Choroid plexus epithelial cell (primary cell): ENCODE measurements at regions not wholly inside any gene's neighbourhood (a gene's known extent, or its start where the extent isn't known, plus 50 kb on each side); places are given as distances from the start of the nearest gene placed in this dataset.

Experiments used
- DNase-seq: peaks from one replicate; pipeline ENCODE4 v3.0.0-alpha.2; 2010; ENCODE audit warnings: low read depth
- H3K4me3 ChIP-seq: 2 replicates; pipeline ENCODE4 v1.5.1; 2011; ENCODE audit warnings: low read depth, mild to moderate bottlenecking, control low read depth, low read length, moderate library complexity
- CTCF ChIP-seq: conservative IDR thresholded peaks from 2 replicates; pipeline ENCODE4 v1.5.1; 2011; ENCODE audit warnings: low read depth, mild to moderate bottlenecking, control low read depth, inconsistent platforms, low read length, moderate library complexity

GRCh38 chr16:74033441-74033995, 263.1 kb upstream of the PSMD7 start:
- DNase-seq: no peak
- H3K4me3 ChIP-seq: no peak overlapping the region
- no peak for TF ChIP-seq CTCF

GRCh38 chr16:74031551-74031950, 265.1 kb upstream of the PSMD7 start:
- no peak overlapping the region for H3K4me3 ChIP-seq
- TF ChIP-seq CTCF: no peak
- no peak for DNase-seq

DNA sequence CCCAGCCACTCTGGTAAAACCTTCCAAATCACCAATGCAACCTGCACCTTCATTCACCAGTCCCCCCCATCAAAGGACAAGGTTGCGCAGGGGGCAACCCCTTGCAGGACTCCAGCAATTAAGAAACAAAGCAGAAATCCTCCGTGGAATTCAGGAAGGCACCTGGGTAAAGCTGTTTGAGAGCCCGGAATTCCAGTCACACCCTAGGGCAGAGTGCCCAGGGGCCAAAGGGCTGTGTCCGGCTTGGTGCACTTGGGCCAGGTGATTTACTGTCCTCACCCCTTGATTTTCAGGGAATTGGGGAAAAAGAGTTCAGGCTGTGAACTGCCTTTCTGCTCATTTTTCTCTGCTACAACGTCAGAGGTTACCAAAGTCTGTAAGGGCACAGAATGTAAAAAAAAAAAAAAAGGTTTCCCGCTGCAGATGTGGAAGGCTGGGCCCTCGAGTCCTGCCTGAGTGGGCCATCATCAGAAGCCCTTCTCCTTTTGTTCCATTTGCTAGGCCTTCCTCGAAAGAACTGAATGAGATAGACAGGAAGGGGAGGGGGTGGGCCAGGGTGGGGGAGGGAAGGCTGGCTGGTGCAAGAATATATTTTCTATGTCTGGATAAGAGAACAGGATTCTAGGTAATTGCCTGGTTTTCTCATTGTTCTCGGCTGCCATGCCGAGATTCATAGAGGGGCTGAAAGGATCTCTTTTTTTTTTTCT, 266.5 kb upstream of the PSMD7 start:
- no peak overlapping the region for H3K4me3 ChIP-seq
- no peak for DNase-seq
- no peak for TF ChIP-seq CTCF

DNA sequence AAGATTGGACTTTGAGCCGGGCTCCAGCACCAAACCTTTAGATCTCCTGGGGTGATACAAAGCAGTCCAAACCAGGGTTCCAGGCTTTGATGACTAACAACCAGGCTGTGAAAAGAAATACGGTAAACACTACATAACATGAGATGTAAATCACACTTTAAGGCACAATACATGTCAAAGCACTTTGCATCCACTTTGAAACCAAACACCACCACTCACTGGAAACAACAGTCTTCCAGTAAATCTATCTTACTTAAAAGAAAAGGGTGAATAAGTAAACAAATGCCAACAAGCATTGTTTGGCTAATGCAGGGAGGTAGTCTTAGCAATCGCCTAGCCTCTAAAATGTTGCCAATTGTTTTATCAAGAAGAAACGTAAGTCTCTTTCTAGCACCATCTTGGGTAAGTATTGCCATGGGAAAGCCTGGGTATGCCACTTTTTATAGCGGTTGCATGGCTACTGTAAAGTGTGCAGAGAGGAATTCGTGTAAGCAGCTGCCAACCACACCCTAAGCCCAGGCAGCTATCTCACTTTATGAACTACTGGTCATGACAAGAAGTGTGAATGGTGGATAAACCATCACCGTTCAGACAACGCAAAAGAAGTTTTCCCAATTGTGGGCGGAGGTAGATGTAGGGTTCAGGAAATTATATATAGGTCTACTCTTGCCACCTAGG, 267.4 kb upstream of the PSMD7 start:
- no peak overlapping the region for H3K4me3 ChIP-seq
- TF ChIP-seq CTCF: no peak
- no peak for DNase-seq

DNA sequence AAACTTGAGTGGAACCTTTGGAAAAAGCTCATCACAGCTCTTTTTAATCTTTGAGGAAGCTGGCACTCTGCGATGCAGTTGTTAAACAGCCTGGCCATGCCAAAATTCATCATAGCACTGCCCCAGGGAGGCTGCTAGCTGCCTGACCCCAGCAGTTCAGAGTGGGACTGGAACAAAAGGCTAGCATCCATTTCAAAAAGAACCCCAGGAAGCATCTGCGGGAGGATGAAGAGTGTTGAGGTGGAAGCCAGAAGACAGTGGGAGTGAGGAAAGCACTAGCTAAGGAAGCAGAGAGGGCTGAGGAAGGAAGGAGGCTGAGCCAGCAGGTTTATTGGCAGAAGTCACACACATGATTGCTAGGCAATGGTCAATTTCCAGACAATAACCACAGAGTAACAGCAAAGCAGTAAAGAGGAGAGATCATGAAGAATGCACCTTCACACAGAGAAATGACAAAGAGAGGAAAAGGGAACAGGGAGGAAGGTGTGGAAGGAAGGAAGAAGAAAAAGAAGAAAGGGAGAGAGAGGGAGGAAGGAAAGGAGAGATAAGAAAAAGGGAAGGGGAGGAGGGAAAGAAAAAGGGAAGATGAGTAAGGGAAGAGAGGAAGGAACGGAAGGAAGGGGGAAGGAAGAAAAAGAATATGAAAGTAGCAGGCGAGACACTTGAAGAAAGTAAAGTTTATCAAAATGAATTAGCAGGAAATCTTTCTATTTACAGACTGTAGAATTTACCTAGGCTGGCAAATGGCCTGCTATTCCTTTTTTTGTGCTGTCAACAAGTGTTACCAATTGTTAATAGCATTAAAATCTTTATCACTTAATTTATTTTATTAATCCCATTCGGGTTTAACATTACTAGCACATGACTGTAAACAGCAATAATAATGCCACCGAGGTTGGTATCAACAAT, 270.0 kb upstream of the PSMD7 start:
- no peak for TF ChIP-seq CTCF
- no peak for DNase-seq
- H3K4me3 ChIP-seq: no peak overlapping the region

GRCh38 chr16:74024953-74025352, 271.7 kb upstream of the PSMD7 start:
- no peak for TF ChIP-seq CTCF
- no peak overlapping the region for H3K4me3 ChIP-seq
- DNase-seq: no peak
